Activated CD8-positive, alpha-beta memory T cell treated with anti-CD3 and anti-CD28 coated beads, Interleukin-2, amount 50 U/mL, for 4 hours (primary cell): ENCODE measurements at regions not wholly inside any gene's neighbourhood (a gene's known extent, or its start where the extent isn't known, plus 50 kb on each side); places are given as distances from the start of the nearest gene placed in this dataset.
"Not testable (repeated sequence)": the region's sequence is repeated elsewhere in the genome, so short reads cannot be mapped to it uniquely, and the experiment has no call there.

Source experiments
- DNase-seq: peaks from one replicate; pipeline ENCODE4 v3.0.0-alpha.2; 2020

- DNase-seq, result no peak
Measured at GRCh38 chr2:21746499-21746898, 622.7 kb downstream of the TDRD15 start.

GRCh38 chr2:21748501-21748900 lies 624.7 kb downstream of the TDRD15 start:
- no peak for DNase-seq

- no peak for DNase-seq
Measured at GRCh38 chr2:21754164-21754788, 630.5 kb downstream of the TDRD15 start.

DNA sequence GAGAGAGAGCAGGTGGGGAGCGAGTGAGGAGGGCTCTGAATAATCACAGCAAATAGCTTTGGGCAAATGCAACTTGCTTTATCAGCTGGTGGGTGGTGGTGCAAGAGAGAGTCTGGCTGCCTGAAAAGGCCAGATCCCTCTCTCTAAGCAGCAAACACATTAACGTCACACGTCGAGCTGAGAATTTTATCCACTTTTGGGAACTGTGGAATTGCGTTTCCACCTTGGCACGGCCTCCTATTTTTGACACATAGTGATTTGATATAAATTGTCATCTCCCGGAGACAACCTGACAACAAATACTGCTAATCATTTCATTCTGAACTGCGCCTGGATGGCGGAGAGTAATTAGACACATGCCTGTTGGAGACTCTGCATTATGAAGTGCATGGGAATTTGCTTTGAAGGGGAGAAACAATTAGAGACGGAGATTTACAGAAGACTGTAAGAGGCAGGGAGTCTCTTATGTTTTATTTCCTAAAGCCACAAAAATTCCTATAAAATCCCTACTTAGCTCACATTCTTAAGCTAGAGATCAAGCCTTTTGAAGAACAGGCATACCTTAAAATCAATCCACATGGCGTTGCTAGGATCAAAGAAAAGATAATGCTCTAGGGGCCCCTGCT lies 634.1 kb downstream of the TDRD15 start:
- DNase-seq, result no peak

GRCh38 chr2:21759819-21760218 lies 636.1 kb downstream of the TDRD15 start:
- no peak for DNase-seq

DNA sequence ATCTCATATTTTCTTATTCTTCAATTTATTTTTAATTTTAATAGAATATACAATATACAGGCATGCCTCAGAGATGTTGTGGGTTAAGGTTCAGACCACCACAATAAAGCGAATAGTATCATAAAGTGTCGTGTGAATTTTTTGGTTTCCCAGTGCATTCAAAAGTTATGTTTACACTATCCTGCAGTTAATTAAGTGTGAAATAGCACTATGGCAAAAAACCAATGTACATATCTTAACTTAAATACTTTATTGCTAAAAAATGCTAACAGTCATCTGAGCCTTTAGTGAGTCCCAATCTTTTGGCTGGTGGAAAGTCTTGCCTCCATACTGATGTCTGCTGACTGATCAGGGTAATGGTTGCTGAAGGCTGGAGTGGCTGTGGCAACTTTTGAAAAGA lies 637.6 kb downstream of the TDRD15 start:
- no peak for DNase-seq

DNA sequence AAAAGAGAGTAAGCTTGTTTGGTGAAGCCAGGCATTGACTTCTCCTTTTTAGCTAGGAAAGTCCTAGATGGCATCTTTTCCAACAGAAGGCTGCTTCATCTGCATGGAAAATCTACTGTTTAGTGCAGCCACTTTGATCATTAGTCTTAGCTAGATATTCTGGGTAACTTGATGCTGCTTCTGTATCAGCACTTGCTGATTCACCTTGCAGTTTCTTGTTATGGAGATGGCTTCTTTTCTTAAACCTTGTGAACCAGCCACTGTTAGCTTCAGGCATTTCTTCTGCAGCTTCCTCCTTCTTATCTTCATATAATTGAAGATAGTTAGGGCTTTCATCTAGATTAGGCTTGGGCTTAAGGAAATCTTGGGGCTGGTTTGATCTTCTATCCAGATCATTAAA lies 639.7 kb downstream of the TDRD15 start:
- no peak for DNase-seq

- no peak for DNase-seq
Measured at GRCh38 chr2:21770787-21771186, 647.0 kb downstream of the TDRD15 start.

GRCh38 chr2:21772624-21773023 lies 648.9 kb downstream of the TDRD15 start:
- DNase-seq, result no peak

DNA sequence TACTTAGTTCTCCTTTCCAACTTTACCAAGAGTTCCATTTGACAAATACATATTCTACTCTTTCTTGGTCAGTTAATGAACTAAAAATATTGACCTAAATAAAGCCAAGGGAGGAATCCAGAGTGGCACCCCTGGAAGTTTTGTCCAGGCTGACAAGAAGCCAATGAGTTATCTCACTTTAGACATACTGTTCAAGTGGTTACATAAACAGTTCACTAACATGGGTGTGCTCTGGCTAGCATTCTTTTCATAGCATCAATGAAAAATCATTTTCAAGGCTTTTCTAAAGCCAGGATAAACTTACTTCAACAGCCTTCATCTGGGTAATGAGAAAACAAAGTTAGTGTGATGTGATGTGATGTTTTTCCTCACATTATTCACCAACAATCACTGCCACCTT lies 649.4 kb downstream of the TDRD15 start:
- no peak for DNase-seq

DNA sequence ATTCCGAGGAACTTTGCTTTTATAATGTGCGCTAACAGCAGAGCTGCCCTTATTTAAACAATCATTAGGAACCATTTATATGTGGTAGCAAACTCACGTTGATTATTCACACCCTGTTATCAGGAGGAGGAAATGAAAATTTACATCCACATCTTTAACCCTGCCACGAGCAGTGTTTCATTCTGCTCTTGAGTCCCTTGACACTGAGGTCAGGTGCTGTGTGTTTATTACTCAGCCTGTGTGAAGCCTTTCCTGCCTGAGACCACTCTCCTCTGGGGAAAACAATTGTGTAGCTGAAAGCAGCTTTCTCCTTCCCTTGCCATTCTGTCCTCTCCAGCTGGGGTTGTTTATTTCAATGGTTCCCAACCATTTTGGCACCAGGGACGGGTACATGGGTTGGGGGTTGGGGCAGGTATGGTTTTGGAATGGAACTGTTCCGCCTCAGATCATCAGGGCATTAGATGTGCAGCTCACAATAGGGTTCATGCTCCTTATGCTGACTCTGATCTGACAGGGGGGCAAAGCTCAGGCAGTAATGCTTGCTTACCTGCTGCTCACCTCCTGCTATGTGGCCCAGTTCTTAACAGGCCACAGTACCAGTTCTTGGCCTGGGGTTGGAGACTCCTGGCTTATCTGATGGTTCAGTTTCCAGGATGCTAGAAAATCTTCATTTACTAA lies 651.1 kb downstream of the TDRD15 start:
- DNase-seq, result no peak

GRCh38 chr2:21779786-21780185 lies 656.0 kb downstream of the TDRD15 start:
- DNase-seq, result no peak

DNA sequence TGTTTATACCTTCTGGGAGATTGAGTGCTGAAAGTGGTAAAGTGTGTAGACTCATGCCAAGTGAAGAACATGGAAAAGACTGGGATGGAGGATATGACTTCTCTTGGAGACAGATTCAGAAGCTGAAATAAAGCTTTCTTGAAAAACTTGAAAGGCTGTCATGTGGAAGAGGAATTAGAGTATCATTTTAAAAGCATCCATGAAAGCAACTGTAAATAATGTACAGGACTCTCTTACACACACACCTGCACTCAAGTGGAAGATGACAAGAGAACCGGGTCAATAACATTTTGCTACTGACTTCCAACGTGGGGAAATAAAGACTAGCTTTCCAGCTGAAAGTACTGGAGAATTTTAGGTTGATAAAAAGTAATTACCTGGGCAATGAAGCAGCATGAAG lies 658.2 kb downstream of the TDRD15 start:
- no peak for DNase-seq

- no peak for DNase-seq
Measured at GRCh38 chr2:21782866-21783265, 659.1 kb downstream of the TDRD15 start.

- no peak for DNase-seq
Measured at GRCh38 chr2:21787941-21788340, 664.2 kb downstream of the TDRD15 start.

- not testable (repeated sequence) for DNase-seq
Measured at GRCh38 chr2:21790311-21790710, 666.5 kb downstream of the TDRD15 start.

- no peak for DNase-seq
Measured at GRCh38 chr2:21792571-21792970, 668.8 kb downstream of the TDRD15 start.

GRCh38 chr2:21793461-21793860 lies 669.7 kb downstream of the TDRD15 start:
- DNase-seq, result no peak

- DNase-seq, result no peak
Measured at GRCh38 chr2:21794611-21795010, 670.8 kb downstream of the TDRD15 start.

DNA sequence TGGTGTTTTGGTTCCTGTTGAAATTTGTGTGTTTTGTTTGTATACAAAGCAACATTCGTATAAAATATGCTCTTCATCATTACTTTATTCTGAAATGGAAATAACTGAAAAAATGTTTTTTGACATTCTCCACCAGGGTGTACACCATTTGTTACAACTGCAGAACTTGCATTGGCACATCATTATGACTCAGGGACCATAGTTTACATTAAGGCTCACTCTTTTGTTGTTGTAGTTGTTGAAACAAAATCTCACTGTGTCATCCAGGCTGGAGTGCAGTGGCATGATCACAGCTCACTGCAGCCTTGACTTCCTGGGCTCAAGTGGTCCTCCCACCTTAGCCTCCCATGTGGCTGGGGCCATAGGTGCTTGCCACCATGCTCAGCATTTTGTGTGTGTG lies 676.6 kb downstream of the TDRD15 start:
- DNase-seq, result no peak

- no peak for DNase-seq
Measured at GRCh38 chr2:21803550-21803949, 679.8 kb downstream of the TDRD15 start.

DNA sequence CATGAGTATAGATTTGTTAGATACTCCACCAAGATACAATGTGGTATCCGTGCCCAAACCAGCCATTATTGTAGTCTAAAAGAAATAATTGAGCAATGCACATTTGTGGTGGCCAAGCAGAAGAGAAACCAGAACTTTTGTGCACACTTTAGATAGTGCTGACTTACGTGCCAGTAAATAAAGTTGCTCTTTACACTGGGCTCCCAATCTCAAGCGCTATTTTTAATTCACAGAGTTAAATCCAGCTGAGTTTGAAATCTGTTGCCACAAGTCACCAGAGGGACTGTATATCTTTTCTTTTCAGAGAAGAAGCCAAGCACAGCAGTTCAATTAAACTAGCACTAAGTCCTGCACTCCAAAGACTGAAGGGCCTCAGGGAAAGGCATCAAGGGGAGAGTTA lies 680.4 kb downstream of the TDRD15 start:
- no peak for DNase-seq

- DNase-seq, result no peak
Measured at GRCh38 chr2:21811541-21811940, 687.8 kb downstream of the TDRD15 start.

DNA sequence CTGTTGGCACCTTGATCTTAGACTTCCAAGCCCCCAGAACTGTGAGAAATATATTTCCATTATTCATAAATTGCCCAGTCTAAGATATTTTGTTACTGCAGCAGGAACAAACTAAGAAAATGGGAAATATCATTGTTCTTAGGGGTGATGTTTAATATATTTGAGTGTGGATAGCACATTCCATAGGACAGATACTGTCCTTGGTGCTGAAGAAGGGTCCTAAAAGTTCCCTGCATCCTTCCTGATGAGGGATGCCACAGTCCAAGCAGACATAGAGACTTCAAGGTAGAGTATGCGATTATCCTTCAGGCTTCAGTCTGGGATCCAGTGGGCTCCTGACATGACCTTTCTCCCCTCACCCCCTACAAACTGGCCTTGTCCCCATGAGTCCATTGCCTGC lies 689.0 kb downstream of the TDRD15 start:
- DNase-seq, result no peak
